ENCODE measurements at regions not wholly inside any gene's neighbourhood (a gene's known extent, or its start where the extent isn't known, plus 50 kb on each side); places are given as distances from the start of the nearest gene placed in this dataset.

DNA sequence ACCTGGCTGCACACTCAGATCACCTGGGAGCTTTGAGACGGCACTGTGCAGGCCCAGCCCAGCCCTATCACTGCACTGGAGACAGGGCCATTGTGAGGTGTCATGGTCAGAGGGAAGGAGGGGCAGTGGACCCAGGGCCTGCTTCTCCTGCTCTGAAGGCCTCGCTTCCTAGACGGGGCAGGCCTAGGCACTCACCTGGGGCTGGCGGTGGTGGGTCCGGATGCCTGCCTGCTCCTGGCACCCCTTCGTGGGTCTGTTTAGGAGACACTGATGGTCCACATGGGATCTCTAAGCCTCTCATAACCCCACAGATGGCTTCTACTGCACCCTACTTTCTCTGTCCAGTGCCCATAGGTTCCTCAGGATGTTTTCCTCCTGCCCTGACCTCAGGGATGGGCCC, 230.9 kb downstream of the MATN1 start:
- FAIRE-seq, result no peak
- no peak for DNase-seq (ENCODE audit: low spot score in 2 of 2)

DNA sequence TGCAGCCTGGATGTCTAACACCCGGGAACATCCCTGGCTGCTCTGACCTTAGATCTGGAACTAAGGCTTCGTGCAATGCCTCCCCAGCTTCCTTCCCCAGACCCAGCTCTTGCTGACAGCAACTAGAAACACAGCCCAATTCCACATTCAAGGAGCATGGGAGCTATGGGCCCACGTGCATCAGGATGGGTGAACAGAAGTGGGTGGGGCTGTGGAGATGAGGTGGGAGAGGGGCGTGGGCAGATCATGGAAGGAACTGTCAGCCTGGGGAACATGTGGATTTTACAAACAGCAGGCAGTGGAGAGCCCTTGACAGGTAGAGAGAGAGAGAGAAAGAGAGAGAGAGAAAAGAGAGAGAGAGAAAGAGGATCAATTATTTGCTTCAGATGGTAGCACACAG, 231.6 kb downstream of the MATN1 start:
- DNase-seq (ENCODE audit: low spot score in 2 of 2) (no peak), FAIRE-seq (no peak)

DNA sequence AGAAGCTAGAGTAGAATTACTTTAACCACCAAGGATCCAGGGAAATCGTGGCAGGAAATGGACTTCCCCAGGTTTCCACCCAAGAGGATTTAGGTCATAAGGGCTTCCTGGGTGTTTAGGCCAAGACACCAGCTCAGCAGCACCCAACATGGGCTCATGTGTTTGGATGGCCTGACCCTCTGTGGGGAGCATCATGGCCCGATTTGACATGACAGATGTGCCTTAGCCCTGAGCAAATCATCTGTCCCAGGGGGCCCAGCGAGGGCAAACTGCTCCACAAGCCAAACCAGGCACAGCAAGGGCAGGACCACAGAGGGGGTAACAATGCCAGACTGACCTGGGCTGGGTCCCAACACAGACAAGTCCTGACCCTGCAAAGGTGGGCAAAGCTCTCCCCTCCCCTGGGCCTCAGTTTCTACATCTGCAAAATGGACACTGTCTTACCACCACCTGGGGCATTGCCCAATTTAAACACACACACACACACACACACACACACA, 232.8 kb downstream of the MATN1 start:
- no peak for FAIRE-seq

DNA sequence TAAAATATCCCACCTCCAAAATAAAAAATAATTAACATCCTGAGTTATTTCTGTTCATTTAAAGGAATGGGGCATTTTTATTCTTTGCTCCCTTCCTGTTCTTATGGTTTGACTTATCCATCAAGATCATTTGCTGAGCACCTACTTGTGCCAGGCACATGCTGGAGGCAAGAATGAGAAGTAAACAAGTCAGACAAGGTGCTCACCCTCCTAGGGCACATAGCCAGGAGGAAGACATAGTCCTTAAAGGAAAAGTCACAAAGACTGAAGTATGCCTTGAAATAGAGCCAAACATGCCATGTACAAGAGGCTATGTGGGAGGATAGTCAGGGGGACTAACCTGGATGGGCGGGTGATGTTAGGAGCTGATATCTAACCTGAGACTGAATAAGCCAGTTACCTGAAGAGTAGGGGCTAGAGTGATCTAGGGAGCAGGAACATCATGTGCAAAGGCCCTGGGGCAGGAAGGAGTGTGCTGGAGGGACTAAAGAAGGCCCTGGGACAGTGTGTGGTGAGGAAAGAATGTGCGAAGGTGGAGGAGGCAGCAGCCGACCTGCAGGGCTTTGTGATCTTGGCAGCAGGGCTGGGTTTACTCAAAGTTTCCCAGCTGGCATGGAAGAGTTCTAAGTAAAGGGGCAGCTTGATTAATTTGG, 233.5 kb downstream of the MATN1 start:
- DNase-seq (ENCODE audit: low spot score in 2 of 2) (no peak), FAIRE-seq (no peak)

More for the DNA sequence above, 232.8 kb downstream of the MATN1 start:
- no peak for DNase-seq (ENCODE audit: low spot score in 2 of 2)

- DNase-seq (ENCODE audit: low spot score in 2 of 2) (no peak), FAIRE-seq (no peak)
Observed at GRCh38 chr1:30488324-30488913, 235.0 kb downstream of the MATN1 start.

GRCh38 chr1:30487042-30487441, 236.3 kb downstream of the MATN1 start:
- no peak for DNase-seq (ENCODE audit: low spot score in 2 of 2)
- FAIRE-seq, result no peak

GRCh38 chr1:30485072-30485471, 238.3 kb downstream of the MATN1 start:
- no peak for DNase-seq (ENCODE audit: low spot score in 2 of 2)
- FAIRE-seq, result no peak

- DNase-seq (ENCODE audit: low spot score in 2 of 2), result no peak
- no peak for FAIRE-seq
Observed at GRCh38 chr1:30484668-30485067, 238.7 kb downstream of the MATN1 start.

DNA sequence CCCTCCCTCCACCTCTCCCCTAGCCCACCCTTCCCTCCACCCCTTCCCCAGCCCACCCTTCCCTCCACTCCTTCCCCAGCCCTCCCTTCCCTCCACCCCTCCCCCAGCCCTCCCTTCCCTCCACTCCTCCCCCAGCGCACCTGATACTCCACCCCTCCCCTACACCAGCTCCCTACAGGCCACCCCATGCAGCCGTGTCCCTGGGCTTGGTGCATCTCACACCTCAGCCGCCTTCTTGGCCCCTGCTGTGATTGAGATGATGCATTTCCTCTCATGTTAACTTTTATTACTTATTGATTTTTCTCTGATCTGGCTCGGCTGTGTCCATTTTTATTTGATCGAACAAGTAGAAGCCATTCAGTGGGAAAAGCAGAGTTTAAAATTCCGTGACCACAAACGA, 243.8 kb downstream of the MATN1 start:
- DNase-seq (ENCODE audit: low spot score in 2 of 2) (no peak), FAIRE-seq (no peak)

GRCh38 chr1:30478799-30479563, 244.4 kb downstream of the MATN1 start:
- DNase-seq (ENCODE audit: low spot score in 2 of 2), result no peak
- no peak for FAIRE-seq

DNA sequence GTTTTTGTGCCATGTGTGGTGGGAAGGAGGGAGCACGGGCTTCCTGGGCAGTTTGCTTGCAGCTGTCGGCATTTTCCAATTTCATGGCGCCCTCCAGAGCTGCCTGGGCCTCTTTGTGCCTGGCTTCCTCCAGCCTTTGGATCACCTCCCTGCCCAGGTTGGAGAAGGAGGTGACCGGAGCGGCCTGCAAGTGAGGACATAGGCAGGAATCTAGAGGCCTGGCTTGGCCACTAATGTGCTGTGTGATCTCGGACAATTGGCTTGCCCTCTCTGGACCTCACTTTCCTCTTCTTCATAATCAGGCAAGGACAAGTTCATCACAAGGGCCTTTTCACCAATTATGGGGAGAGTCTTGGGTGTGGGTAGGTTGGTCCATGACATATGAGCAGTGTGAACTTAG, 245.1 kb downstream of the MATN1 start:
- FAIRE-seq (no peak), DNase-seq (ENCODE audit: low spot score in 2 of 2) (no peak)

GRCh38 chr1:30477588-30477987, 245.8 kb downstream of the MATN1 start:
- DNase-seq (ENCODE audit: low spot score in 2 of 2) (no peak), FAIRE-seq (no peak)

GRCh38 chr1:30476911-30477459, 246.4 kb downstream of the MATN1 start:
- FAIRE-seq (no peak), DNase-seq (ENCODE audit: low spot score in 2 of 2) (no peak)

DNA sequence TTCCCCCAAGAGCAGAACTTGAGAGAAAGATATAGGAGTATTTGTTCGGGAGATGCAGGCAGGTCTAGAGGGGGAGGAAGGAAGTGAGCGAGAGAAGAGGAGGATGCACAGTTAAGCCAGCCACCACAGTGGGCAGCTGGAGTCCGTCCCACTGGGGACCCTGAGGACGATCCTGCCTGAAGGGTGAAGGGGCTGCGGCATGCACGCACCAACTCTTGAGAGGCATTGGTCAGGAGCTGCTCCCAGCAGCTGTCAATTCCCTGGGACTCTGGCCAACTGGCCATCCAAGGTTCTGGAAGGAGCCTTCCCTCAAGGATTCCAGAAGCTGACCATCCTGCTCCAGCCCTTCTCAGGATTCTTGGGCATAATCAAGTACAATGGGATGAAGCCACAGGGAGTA, 246.9 kb downstream of the MATN1 start:
- FAIRE-seq (no peak), DNase-seq (ENCODE audit: low spot score in 2 of 2) (no peak)

DNA sequence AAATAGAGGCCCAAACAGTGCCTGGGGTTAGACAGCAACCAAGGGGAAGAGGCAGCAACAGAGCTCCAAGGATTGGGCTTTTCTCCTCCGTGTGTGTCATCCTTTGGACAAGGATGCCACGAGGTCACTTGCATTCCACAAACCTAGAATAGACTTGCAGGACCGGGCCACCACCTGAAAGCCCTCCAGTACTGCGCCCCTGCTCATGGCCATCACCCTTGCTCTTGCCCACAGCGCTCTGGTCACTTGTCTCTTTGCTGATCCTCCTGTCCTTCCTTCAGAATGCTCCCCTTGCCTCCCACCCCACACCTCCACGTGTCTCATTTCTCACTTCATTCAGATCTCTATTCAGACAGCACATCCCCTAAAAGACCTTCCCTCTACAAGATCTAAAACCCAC, 247.4 kb downstream of the MATN1 start:
- FAIRE-seq, result no peak
- no peak for DNase-seq (ENCODE audit: low spot score in 2 of 2)

- FAIRE-seq (no peak), DNase-seq (ENCODE audit: low spot score in 2 of 2) (no peak)
Observed at GRCh38 chr1:30475201-30475600, 248.2 kb downstream of the MATN1 start.

- FAIRE-seq (no peak), DNase-seq (ENCODE audit: low spot score in 2 of 2) (no peak)
Observed at GRCh38 chr1:30474818-30475200, 248.6 kb downstream of the MATN1 start.

DNA sequence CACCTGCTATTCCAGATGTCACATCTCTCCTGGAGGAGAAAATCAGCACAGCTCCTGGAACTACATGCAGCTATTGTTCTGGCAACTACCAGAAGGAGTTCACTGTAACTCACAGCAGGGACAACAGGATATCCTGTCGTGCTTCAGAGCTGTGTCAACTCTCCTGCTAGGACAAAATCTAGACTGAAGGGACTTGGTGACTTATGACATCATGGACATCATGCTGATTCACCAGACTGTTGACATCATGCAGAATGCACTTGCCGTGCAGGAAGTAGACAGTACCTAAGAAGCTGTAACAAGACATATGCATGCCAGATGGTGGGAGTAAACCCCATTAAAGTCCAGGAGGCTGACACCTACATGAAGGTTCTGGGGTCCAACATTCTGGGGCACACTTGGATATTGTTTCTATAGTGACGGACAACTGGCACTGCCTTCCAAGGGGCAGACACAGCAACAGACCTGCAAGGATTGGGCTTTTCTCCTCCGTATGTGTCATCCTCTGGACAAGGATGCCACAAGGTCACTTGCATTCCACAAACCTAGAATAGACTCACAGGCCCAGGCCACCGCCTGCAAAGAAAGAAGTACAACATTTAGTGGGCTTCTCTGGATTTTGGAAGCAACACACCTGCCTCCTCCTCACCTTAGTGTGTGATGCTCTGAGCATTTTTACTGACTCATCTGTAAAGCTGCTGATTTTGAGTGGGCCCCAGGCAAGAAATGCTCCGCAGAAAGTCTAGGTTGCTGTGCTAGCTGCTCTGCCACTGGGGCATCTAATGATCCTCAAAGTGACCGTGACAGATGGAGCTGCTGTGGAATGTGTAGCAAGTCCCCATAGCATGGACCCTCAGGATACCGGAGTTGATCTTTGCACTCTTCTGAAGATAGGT, 249.2 kb downstream of the MATN1 start:
- FAIRE-seq, result no peak

GRCh38 chr1:30472526-30472925, 250.9 kb downstream of the MATN1 start:
- no peak for FAIRE-seq
- DNase-seq (ENCODE audit: low spot score in 2 of 2), result no peak

More for the DNA sequence above, 249.2 kb downstream of the MATN1 start:
- no peak for DNase-seq (ENCODE audit: low spot score in 2 of 2)

DNA sequence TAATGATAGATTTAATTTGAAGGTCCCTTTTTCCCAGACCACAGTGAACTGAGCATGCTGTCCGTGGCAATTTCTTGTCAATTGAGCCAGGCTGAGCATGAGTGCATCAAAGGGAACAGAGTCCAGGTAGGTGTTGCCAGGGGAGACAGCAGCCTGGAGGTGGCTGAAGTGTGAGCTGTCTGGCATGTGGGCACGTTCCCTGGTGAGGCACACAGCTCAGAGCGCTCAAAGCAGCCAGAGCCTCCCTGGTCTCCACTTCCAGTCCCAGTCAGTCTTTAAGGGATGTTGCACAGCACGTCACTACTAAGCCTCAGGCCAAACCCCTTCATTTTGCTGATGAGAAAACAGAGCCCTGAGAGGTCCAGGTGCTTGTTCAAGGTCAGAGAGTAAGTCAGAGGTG, 251.4 kb downstream of the MATN1 start:
- FAIRE-seq, result no peak
- no peak for DNase-seq (ENCODE audit: low spot score in 2 of 2)

All from frontal cortex (tissue), 3 donors.